ENCODE measurements at regions not wholly inside any gene's neighbourhood (a gene's known extent, or its start where the extent isn't known, plus 50 kb on each side); places are given as distances from the start of the nearest gene placed in this dataset.

- TF ChIP-seq CTCF (conservative IDR thresholded peaks at IDR 0.05; ENCODE audit: low read depth, low read length), result no peak
- H3K4me3 ChIP-seq (ENCODE audit: low read depth, low read length), result no peak overlapping the region
- DNase-seq (ENCODE audit: low read depth), result no peak
These were observed 1685.4 kb downstream of the MRPL39 start for GRCh38 chr21:23921670-23922418.

GRCh38 chr21:23900727-23901126 lies 1706.6 kb downstream of the MRPL39 start:
- no peak overlapping the region for H3K4me3 ChIP-seq (ENCODE audit: low read depth, low read length)
- TF ChIP-seq CTCF (conservative IDR thresholded peaks at IDR 0.05; ENCODE audit: low read depth, low read length), result no peak
- no peak for DNase-seq (ENCODE audit: low read depth)

- no peak for TF ChIP-seq CTCF (conservative IDR thresholded peaks at IDR 0.05; ENCODE audit: low read depth, low read length)
- no peak overlapping the region for H3K4me3 ChIP-seq (ENCODE audit: low read depth, low read length)
- DNase-seq (ENCODE audit: low read depth), result no peak
These were observed 1707.7 kb downstream of the MRPL39 start for GRCh38 chr21:23899561-23899960.

GRCh38 chr21:23890652-23891051 lies 1716.6 kb downstream of the MRPL39 start:
- no peak for DNase-seq (ENCODE audit: low read depth)
- no peak for TF ChIP-seq CTCF (conservative IDR thresholded peaks at IDR 0.05; ENCODE audit: low read depth, low read length)

GRCh38 chr21:23887725-23888306 lies 1719.5 kb downstream of the MRPL39 start:
- H3K4me3 ChIP-seq (ENCODE audit: low read depth, low read length), result no peak overlapping the region
- DNase-seq (ENCODE audit: low read depth), result no peak
- no peak for TF ChIP-seq CTCF (conservative IDR thresholded peaks at IDR 0.05; ENCODE audit: low read depth, low read length)

More at GRCh38 chr21:23890652-23891051, 1716.6 kb downstream of the MRPL39 start:
- no peak overlapping the region for H3K4me3 ChIP-seq (ENCODE audit: low read depth, low read length)

- no peak for TF ChIP-seq CTCF (conservative IDR thresholded peaks at IDR 0.05; ENCODE audit: low read depth, low read length)
- H3K4me3 ChIP-seq (ENCODE audit: low read depth, low read length), result no peak overlapping the region
- DNase-seq (ENCODE audit: low read depth), result no peak
These were observed 1720.2 kb downstream of the MRPL39 start for GRCh38 chr21:23886828-23887724.
